ENCODE measurements at regions not wholly inside any gene's neighbourhood (a gene's known extent, or its start where the extent isn't known, plus 50 kb on each side); places are given as distances from the start of the nearest gene placed in this dataset.

DNA sequence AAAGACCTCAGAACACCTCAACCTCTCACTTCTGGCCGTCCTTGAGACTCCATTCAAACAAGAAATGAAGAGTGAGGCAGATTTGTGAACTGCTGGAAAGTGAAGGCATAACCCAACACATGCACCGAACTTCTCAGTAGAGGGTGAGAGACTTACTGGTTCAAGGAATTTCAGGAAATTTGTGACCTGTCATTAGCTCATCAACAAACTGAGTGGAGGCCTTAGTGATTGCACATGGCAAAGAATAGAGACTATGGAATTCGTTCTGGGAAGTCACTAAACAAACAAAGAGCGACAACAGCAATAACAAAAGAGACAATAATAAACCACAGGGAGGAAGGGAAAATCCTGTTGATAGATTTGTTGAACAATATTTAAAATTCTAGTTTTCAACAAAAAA, 125.0 kb upstream of the AKR1E2 start:
- TF ChIP-seq, protein P1, sequence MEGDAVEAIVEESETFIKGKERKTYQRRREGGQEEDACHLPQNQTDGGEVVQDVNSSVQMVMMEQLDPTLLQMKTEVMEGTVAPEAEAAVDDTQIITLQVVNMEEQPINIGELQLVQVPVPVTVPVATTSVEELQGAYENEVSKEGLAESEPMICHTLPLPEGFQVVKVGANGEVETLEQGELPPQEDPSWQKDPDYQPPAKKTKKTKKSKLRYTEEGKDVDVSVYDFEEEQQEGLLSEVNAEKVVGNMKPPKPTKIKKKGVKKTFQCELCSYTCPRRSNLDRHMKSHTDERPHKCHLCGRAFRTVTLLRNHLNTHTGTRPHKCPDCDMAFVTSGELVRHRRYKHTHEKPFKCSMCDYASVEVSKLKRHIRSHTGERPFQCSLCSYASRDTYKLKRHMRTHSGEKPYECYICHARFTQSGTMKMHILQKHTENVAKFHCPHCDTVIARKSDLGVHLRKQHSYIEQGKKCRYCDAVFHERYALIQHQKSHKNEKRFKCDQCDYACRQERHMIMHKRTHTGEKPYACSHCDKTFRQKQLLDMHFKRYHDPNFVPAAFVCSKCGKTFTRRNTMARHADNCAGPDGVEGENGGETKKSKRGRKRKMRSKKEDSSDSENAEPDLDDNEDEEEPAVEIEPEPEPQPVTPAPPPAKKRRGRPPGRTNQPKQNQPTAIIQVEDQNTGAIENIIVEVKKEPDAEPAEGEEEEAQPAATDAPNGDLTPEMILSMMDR (IDR thresholded peaks at IDR 0.05), result no peak
- Mint-ChIP-seq H3K27me3 (ENCODE audit: unreplicated experiment) (no peaks in the 10 kb centered on the region), H3K36me3 (ENCODE audit: unreplicated experiment) (no peaks in the 10 kb centered on the region), H3K27ac (ENCODE audit: unreplicated experiment) (no peak overlapping the region), H3K9me3 (ENCODE audit: unreplicated experiment) (no peaks in the 10 kb centered on the region), H3K4me1 (ENCODE audit: unreplicated experiment) (peaks cover 10% of the 10 kb centered on the region), H3K4me3 (ENCODE audit: unreplicated experiment) (no peak overlapping the region)
- DNase-seq (ENCODE audit: extremely low spot score, unreplicated experiment), result no peak

- H3K4me1 Mint-ChIP-seq (ENCODE audit: unreplicated experiment), result peaks cover 10% of the 10 kb centered on the region
- TF ChIP-seq, protein P1 (IDR thresholded peaks at IDR 0.05), result no peak
- H3K4me3 Mint-ChIP-seq (ENCODE audit: unreplicated experiment), result no peak overlapping the region
- H3K9me3 Mint-ChIP-seq (ENCODE audit: unreplicated experiment), result no peaks in the 10 kb centered on the region
- no peaks in the 10 kb centered on the region for H3K36me3 Mint-ChIP-seq (ENCODE audit: unreplicated experiment)
- no peaks in the 10 kb centered on the region for H3K27me3 Mint-ChIP-seq (ENCODE audit: unreplicated experiment)
- DNase-seq (ENCODE audit: extremely low spot score, unreplicated experiment), result no peak
- H3K27ac Mint-ChIP-seq (ENCODE audit: unreplicated experiment), result no peak overlapping the region
Measured at GRCh38 chr10:4699950-4700730, 125.9 kb upstream of the AKR1E2 start.

- TF ChIP-seq, protein P1 (IDR thresholded peaks at IDR 0.05), result no peak
- Mint-ChIP-seq H3K9me3 (ENCODE audit: unreplicated experiment) (no peaks in the 10 kb centered on the region), H3K27ac (ENCODE audit: unreplicated experiment) (no peak overlapping the region), H3K4me1 (ENCODE audit: unreplicated experiment) (peaks cover 4% of the 10 kb centered on the region), H3K27me3 (ENCODE audit: unreplicated experiment) (no peaks in the 10 kb centered on the region), H3K4me3 (ENCODE audit: unreplicated experiment) (no peak overlapping the region), H3K36me3 (ENCODE audit: unreplicated experiment) (no peaks in the 10 kb centered on the region)
- no peak for DNase-seq (ENCODE audit: extremely low spot score, unreplicated experiment)
Measured at GRCh38 chr10:4698075-4698474, 127.9 kb upstream of the AKR1E2 start.

DNA sequence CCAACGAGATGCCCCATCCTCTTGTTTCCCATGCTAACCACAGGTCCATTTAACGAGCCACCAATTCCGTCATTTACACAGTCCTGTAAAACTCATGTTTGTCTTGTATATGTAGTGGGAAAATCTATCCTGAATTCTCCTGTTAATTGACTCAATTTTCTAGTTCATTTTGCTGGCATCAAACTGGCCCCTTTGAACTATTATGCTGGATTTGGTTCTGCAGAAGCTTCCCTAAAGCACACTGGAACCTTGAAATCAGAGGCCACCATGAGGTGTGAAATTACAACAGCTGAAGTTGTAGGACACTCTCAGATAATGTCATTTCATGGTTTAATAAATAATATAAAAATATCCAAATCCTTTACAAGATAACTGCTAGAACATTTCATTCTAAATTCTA, 129.8 kb upstream of the AKR1E2 start:
- Mint-ChIP-seq H3K27me3 (ENCODE audit: unreplicated experiment) (no peaks in the 10 kb centered on the region), H3K27ac (ENCODE audit: unreplicated experiment) (no peak overlapping the region), H3K4me3 (ENCODE audit: unreplicated experiment) (no peak overlapping the region), H3K36me3 (ENCODE audit: unreplicated experiment) (no peaks in the 10 kb centered on the region), H3K4me1 (ENCODE audit: unreplicated experiment) (peaks cover 10% of the 10 kb centered on the region), H3K9me3 (ENCODE audit: unreplicated experiment) (no peaks in the 10 kb centered on the region)
- TF ChIP-seq, protein P1 (IDR thresholded peaks at IDR 0.05), result no peak
- no peak for DNase-seq (ENCODE audit: extremely low spot score, unreplicated experiment)

DNA sequence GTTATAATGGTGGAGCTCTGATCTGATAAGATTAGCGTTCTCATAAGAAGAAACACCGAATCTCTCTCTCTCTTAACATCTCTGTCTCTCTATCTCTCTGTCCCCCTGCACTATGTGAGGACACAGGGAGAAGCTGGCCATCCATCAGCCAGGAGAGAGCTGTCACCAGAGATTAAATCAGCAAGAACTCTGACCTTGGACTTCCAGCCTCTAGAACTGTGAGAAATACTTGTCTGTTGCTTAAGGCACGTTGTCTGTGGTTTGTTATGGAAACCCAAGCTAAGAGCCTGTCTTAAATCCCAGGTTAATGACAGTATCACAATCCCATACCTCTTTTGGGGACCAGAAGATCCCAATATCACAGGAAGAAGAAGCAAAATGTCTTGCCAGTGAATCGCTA, 132.0 kb upstream of the AKR1E2 start:
- TF ChIP-seq, protein P1 (IDR thresholded peaks at IDR 0.05), result no peak
- Mint-ChIP-seq H3K9me3 (ENCODE audit: unreplicated experiment) (peaks cover 8% of the 10 kb centered on the region), H3K4me1 (ENCODE audit: unreplicated experiment) (peaks cover 7% of the 10 kb centered on the region), H3K4me3 (ENCODE audit: unreplicated experiment) (no peak overlapping the region), H3K36me3 (ENCODE audit: unreplicated experiment) (no peaks in the 10 kb centered on the region), H3K27ac (ENCODE audit: unreplicated experiment) (no peak overlapping the region), H3K27me3 (ENCODE audit: unreplicated experiment) (no peaks in the 10 kb centered on the region)
- DNase-seq (ENCODE audit: extremely low spot score, unreplicated experiment), result no peak

All from osteocyte (in vitro differentiated cells).